ENCODE measurements at regions not wholly inside any gene's neighbourhood (a gene's known extent, or its start where the extent isn't known, plus 50 kb on each side); places are given as distances from the start of the nearest gene placed in this dataset.

- peaks cover 0 to 13% of the 10 kb centered on the region in 2 donors for H3K27me3 ChIP-seq
- TF ChIP-seq POLR2A (IDR thresholded peaks at IDR 0.05) (no peak), POLR2AphosphoS5 (IDR thresholded peaks at IDR 0.05) (no peak), CTCF (IDR thresholded peaks at IDR 0.05) (no peak)
Measured at GRCh38 chr1:29390491-29391361, 154.4 kb downstream of the PTPRU start.

DNA sequence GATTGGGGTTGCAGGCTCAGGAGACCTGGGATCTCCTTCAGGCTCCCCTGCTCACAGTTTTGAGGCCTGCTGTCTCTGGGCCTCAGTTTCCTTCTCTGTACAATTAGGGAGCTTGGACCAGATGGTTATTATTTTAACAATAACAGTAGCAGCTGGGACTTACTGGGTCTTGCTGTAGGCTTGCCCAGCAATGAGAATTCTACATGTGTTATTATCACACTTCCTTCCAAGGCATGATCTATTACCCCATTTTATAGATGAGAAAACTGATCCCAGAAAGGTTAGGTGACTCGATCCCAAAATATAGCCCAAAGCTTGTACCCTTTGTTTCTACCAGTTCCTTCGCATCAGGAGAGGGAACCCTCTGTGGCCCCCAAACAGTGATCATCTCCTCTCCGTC, 153.8 kb downstream of the PTPRU start:
- no peaks in the 10 kb centered on the region for H3K9me3 ChIP-seq
- H3K27ac ChIP-seq = no peak overlapping the region
- H3K36me3 ChIP-seq = no peaks in the 10 kb centered on the region
- H3K27me3 ChIP-seq = peaks cover 0 to 13% of the 10 kb centered on the region in 2 donors
- no peak for DNase-seq (ENCODE audit: low spot score in 2 of 2)
- TF ChIP-seq CTCF (IDR thresholded peaks at IDR 0.05) (no peak), POLR2A (IDR thresholded peaks at IDR 0.05) (no peak), POLR2AphosphoS5 (IDR thresholded peaks at IDR 0.05) (no peak)
- H3K4me1 ChIP-seq = no peaks in the 10 kb centered on the region
- intact Hi-C loops (cut with DNase I; ENCODE audit: low total_unique reads) = no loop called here
- no peak overlapping the region for H3K4me3 ChIP-seq

More at GRCh38 chr1:29390491-29391361, 154.4 kb downstream of the PTPRU start:
- Histone ChIP-seq H3K9me3 (no peaks in the 10 kb centered on the region), H3K4me3 (no peak overlapping the region), H3K36me3 (no peaks in the 10 kb centered on the region), H3K4me1 (no peaks in the 10 kb centered on the region), H3K27ac (no peak overlapping the region)
- intact Hi-C loops (cut with DNase I; ENCODE audit: low total_unique reads) = no loop called here
- DNase-seq (ENCODE audit: low spot score in 2 of 2) = no peak

DNA sequence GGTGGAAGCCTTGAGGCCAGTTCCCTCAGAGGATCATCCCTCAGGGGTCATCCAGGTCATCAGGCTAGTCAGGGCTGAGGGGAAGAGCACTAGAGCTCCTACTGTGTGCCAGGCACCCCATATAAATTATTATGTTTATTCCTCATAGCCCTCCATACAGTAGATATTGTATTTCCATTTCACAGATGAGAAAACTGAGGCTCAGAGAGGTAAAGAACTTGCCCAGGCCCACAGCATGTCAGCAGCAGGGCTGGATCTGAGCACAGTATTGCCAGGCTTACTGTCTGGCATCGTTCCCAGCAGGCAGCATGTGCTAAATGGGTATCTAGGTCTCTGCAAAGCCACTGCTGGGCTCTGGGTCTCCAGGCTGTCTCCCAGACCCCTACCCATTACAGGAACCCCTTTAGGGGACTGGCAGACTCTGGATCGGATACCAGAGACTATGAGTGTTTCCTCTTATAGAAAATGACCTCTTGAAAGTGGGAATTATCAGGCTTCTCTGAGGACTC, 153.3 kb downstream of the PTPRU start:
- no peak for DNase-seq (ENCODE audit: low spot score in 2 of 2)
- TF ChIP-seq POLR2AphosphoS5 (IDR thresholded peaks at IDR 0.05) (no peak), CTCF (IDR thresholded peaks at IDR 0.05) (no peak)
- Histone ChIP-seq H3K36me3 (no peaks in the 10 kb centered on the region), H3K4me3 (no peak overlapping the region), H3K4me1 (no peaks in the 10 kb centered on the region), H3K9me3 (no peaks in the 10 kb centered on the region), H3K27ac (no peak overlapping the region), H3K27me3 (peaks cover 0 to 13% of the 10 kb centered on the region in 2 donors)
- intact Hi-C loops (cut with DNase I; ENCODE audit: low total_unique reads) = no loop called here

DNA sequence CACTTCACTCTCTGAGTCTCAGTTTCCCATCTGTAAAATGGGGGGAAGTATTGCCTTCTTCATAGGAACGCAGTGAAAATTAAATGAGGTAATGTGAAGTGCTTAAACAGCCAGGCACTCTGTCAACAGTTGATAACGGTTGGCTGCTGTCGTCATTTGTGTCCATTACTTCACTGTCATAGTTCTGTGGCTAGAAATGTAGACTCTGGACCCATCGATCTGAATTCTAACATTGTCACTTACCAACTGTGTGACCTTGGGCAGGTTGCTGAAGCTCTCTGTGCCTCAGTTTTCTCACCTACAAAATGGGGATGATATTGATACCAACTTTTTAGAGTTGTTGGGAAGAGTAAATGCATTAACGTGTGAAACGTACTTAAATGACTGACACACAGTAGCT, 152.6 kb downstream of the PTPRU start:
- intact Hi-C loops (cut with DNase I; ENCODE audit: low total_unique reads) = no loop called here
- H3K9me3 ChIP-seq = no peaks in the 10 kb centered on the region
- H3K4me1 ChIP-seq = no peaks in the 10 kb centered on the region
- TF ChIP-seq POLR2A (IDR thresholded peaks at IDR 0.05) = no peak
- no peak for TF ChIP-seq CTCF (IDR thresholded peaks at IDR 0.05)
- no peak for TF ChIP-seq POLR2AphosphoS5 (IDR thresholded peaks at IDR 0.05)
- no peak overlapping the region for H3K27ac ChIP-seq
- H3K36me3 ChIP-seq = no peaks in the 10 kb centered on the region
- no peak for DNase-seq (ENCODE audit: low spot score in 2 of 2)
- peaks cover 0 to 13% of the 10 kb centered on the region in 2 donors for H3K27me3 ChIP-seq
- H3K4me3 ChIP-seq = no peak overlapping the region

- Histone ChIP-seq H3K9me3 (no peaks in the 10 kb centered on the region), H3K4me3 (no peak overlapping the region), H3K27me3 (peaks cover 0 to 13% of the 10 kb centered on the region in 2 donors), H3K27ac (no peak overlapping the region), H3K4me1 (no peaks in the 10 kb centered on the region), H3K36me3 (no peaks in the 10 kb centered on the region)
- TF ChIP-seq POLR2A (IDR thresholded peaks at IDR 0.05) = no peak
- TF ChIP-seq POLR2AphosphoS5 (IDR thresholded peaks at IDR 0.05) = no peak
- no peak for TF ChIP-seq CTCF (IDR thresholded peaks at IDR 0.05)
- intact Hi-C loops (cut with DNase I; ENCODE audit: low total_unique reads) = no loop called here
- no peak for DNase-seq (ENCODE audit: low spot score in 2 of 2)
Measured at GRCh38 chr1:29388170-29388569, 151.8 kb downstream of the PTPRU start.
